Fibroblast of villous mesenchyme (primary cell): ENCODE measurements at regions not wholly inside any gene's neighbourhood (a gene's known extent, or its start where the extent isn't known, plus 50 kb on each side); places are given as distances from the start of the nearest gene placed in this dataset.

Experiments
- DNase-seq: peaks from one replicate; pipeline ENCODE4 v3.0.0-alpha.2; 2010; ENCODE audit warnings: low read depth
- H3K4me3 ChIP-seq: 2 replicates; pipeline ENCODE4 v1.5.1; 2011; ENCODE audit warnings: low read depth, mild to moderate bottlenecking, low read length
- TF ChIP-seq, protein P1 (sequence below): IDR thresholded peaks from 2 replicates; pipeline ENCODE4 v1.5.1; 2012; ENCODE audit warnings: low read depth, mild to moderate bottlenecking, low read length; ENCODE audit not compliant: insufficient read depth

DNA sequence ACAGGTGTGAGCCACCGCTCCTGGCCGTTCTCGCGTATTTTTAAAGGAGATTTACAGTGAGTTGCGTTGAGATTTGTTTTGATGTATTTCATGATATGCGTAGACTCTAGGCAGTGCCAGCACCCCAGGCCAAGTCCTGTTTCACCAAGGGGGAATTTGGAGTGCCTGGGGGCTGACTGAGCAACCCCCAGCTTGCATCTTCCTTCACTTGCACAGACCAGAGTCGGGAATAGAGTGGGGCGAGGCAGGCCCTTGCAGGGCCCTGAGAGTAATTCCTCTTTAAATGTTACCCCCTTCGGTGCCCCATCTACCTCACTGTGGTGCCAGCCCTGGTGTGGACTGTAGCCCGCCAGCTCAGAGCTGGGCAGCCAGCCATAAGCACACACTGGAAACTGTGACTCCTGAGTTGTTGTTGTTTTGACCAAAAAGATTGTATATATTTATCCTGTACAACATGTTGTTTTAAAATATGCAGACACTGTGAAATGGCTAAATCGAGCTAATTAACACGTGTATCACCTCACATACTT is 269.5 kb downstream of the NPHP4 start:
- TF ChIP-seq, protein P1, sequence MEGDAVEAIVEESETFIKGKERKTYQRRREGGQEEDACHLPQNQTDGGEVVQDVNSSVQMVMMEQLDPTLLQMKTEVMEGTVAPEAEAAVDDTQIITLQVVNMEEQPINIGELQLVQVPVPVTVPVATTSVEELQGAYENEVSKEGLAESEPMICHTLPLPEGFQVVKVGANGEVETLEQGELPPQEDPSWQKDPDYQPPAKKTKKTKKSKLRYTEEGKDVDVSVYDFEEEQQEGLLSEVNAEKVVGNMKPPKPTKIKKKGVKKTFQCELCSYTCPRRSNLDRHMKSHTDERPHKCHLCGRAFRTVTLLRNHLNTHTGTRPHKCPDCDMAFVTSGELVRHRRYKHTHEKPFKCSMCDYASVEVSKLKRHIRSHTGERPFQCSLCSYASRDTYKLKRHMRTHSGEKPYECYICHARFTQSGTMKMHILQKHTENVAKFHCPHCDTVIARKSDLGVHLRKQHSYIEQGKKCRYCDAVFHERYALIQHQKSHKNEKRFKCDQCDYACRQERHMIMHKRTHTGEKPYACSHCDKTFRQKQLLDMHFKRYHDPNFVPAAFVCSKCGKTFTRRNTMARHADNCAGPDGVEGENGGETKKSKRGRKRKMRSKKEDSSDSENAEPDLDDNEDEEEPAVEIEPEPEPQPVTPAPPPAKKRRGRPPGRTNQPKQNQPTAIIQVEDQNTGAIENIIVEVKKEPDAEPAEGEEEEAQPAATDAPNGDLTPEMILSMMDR = no peak
- no peak overlapping the region for H3K4me3 ChIP-seq
- DNase-seq = no peak

- DNase-seq = no peak
- no peak overlapping the region for H3K4me3 ChIP-seq
- TF ChIP-seq, protein P1 = no peak
These were observed 270.5 kb downstream of the NPHP4 start for GRCh38 chr1:5721634-5722215.

- DNase-seq = no peak
- TF ChIP-seq, protein P1 = no peak
- H3K4me3 ChIP-seq = no peak overlapping the region
These were observed 271.3 kb downstream of the NPHP4 start for GRCh38 chr1:5720936-5721335.

DNA sequence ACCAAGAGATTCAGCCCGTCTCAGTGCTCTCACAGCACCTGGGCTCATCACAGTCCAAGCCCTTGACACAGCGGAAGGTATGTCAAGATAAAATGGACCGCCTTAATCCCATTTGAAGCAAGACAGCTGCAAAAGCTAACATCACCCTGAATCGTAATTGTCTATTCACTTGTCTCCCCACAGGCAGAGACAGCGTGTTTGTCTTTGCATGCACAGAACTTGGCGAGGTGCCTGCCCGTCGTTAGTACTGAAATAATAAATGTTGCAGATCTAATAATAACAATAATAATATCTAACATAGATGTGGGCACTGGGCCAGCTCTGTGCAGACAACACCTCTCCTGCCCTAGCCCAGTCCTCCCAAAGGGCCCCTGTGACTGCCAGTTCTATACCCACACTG is 271.7 kb downstream of the NPHP4 start:
- DNase-seq = no peak
- no peak overlapping the region for H3K4me3 ChIP-seq
- TF ChIP-seq, protein P1 = no peak

- no peak for DNase-seq
- no peak overlapping the region for H3K4me3 ChIP-seq
- TF ChIP-seq, protein P1 = no peak
These were observed 272.2 kb downstream of the NPHP4 start for GRCh38 chr1:5720045-5720444.

GRCh38 chr1:5718831-5719632 is 273.2 kb downstream of the NPHP4 start:
- no peak for DNase-seq
- H3K4me3 ChIP-seq = no peak overlapping the region
- TF ChIP-seq, protein P1 = no peak
